ENCODE measurements at regions not wholly inside any gene's neighbourhood (a gene's known extent, or its start where the extent isn't known, plus 50 kb on each side); places are given as distances from the start of the nearest gene placed in this dataset.

GRCh38 chr13:47256618-47257017 is 359.8 kb upstream of the HTR2A start:
- DNase-seq (ENCODE audit: low spot score) (no peak), ATAC-seq (ENCODE audit: low read depth) (peak; percentile 90)
- H3K9me3 ChIP-seq (ENCODE audit: severe bottlenecking), result no peaks in the 10 kb centered on the region
- no peaks in the 10 kb centered on the region for H3K36me3 ChIP-seq (ENCODE audit: low read depth)
- H3K27ac ChIP-seq (ENCODE audit: poor library complexity, severe bottlenecking), result no peak overlapping the region
- H3K4me3 ChIP-seq (ENCODE audit: severe bottlenecking), result no peak overlapping the region
- TF ChIP-seq CTCF (IDR thresholded peaks at IDR 0.05; ENCODE audit: poor library complexity, severe bottlenecking), result no peak
- H3K27me3 ChIP-seq (ENCODE audit: insufficient read depth, poor library complexity, severe bottlenecking), result no peaks in the 10 kb centered on the region
- H3K4me1 ChIP-seq (ENCODE audit: insufficient read depth, poor library complexity, severe bottlenecking), result peaks cover 6% of the 10 kb centered on the region

DNA sequence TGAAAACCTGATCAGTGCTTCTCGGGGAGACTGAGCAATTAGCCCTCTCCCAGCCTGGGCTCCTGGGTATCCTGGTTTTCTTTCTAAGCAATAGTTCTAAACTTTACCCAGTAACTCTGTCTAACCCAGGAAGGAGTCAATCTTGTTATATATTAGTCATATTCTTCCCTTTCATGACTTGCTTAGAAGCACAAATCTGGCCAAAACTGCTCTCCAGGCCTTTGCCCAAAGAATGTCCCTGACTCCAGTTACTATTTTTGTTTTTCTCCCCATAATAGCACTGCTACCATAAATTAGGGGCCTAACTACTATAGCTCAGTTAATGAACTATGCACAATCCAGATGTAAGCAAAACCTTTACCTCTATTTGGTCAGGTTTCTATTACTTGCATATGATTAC is 355.8 kb upstream of the HTR2A start:
- DNase-seq (ENCODE audit: low spot score) (no peak), ATAC-seq (ENCODE audit: low read depth) (no peak)
- no peaks in the 10 kb centered on the region for H3K9me3 ChIP-seq (ENCODE audit: severe bottlenecking)
- no peak overlapping the region for H3K27ac ChIP-seq (ENCODE audit: poor library complexity, severe bottlenecking)
- H3K4me3 ChIP-seq (ENCODE audit: severe bottlenecking), result no peak overlapping the region
- no peaks in the 10 kb centered on the region for H3K27me3 ChIP-seq (ENCODE audit: insufficient read depth, poor library complexity, severe bottlenecking)
- no peaks in the 10 kb centered on the region for H3K36me3 ChIP-seq (ENCODE audit: low read depth)
- no peak for TF ChIP-seq CTCF (IDR thresholded peaks at IDR 0.05; ENCODE audit: poor library complexity, severe bottlenecking)
- H3K4me1 ChIP-seq (ENCODE audit: insufficient read depth, poor library complexity, severe bottlenecking), result peaks cover 6% of the 10 kb centered on the region

GRCh38 chr13:47251771-47252170 is 354.9 kb upstream of the HTR2A start:
- ATAC-seq (ENCODE audit: low read depth), result no peak
- no peak for DNase-seq (ENCODE audit: low spot score)
- no peaks in the 10 kb centered on the region for H3K36me3 ChIP-seq (ENCODE audit: low read depth)

GRCh38 chr13:47250146-47250545 is 353.3 kb upstream of the HTR2A start:
- no peaks in the 10 kb centered on the region for H3K4me1 ChIP-seq (ENCODE audit: insufficient read depth, poor library complexity, severe bottlenecking)
- no peak for ATAC-seq (ENCODE audit: low read depth)
- H3K27ac ChIP-seq (ENCODE audit: poor library complexity, severe bottlenecking), result no peak overlapping the region
- H3K36me3 ChIP-seq (ENCODE audit: low read depth), result no peaks in the 10 kb centered on the region
- no peaks in the 10 kb centered on the region for H3K9me3 ChIP-seq (ENCODE audit: severe bottlenecking)
- H3K27me3 ChIP-seq (ENCODE audit: insufficient read depth, poor library complexity, severe bottlenecking), result no peaks in the 10 kb centered on the region
- H3K4me3 ChIP-seq (ENCODE audit: severe bottlenecking), result no peak overlapping the region
- no peak for TF ChIP-seq CTCF (IDR thresholded peaks at IDR 0.05; ENCODE audit: poor library complexity, severe bottlenecking)
- no peak for DNase-seq (ENCODE audit: low spot score)

More at GRCh38 chr13:47251771-47252170, 354.9 kb upstream of the HTR2A start:
- no peaks in the 10 kb centered on the region for H3K27me3 ChIP-seq (ENCODE audit: insufficient read depth, poor library complexity, severe bottlenecking)
- no peak overlapping the region for H3K27ac ChIP-seq (ENCODE audit: poor library complexity, severe bottlenecking)
- H3K4me3 ChIP-seq (ENCODE audit: severe bottlenecking), result no peak overlapping the region
- H3K4me1 ChIP-seq (ENCODE audit: insufficient read depth, poor library complexity, severe bottlenecking), result peaks cover 4% of the 10 kb centered on the region
- H3K9me3 ChIP-seq (ENCODE audit: severe bottlenecking), result no peaks in the 10 kb centered on the region
- no peak for TF ChIP-seq CTCF (IDR thresholded peaks at IDR 0.05; ENCODE audit: poor library complexity, severe bottlenecking)

GRCh38 chr13:47249266-47249665 is 352.4 kb upstream of the HTR2A start:
- H3K36me3 ChIP-seq (ENCODE audit: low read depth), result no peaks in the 10 kb centered on the region
- H3K4me3 ChIP-seq (ENCODE audit: severe bottlenecking), result no peak overlapping the region
- no peaks in the 10 kb centered on the region for H3K4me1 ChIP-seq (ENCODE audit: insufficient read depth, poor library complexity, severe bottlenecking)
- DNase-seq (ENCODE audit: low spot score), result no peak
- TF ChIP-seq CTCF (IDR thresholded peaks at IDR 0.05; ENCODE audit: poor library complexity, severe bottlenecking), result no peak
- no peak for ATAC-seq (ENCODE audit: low read depth)
- H3K9me3 ChIP-seq (ENCODE audit: severe bottlenecking), result no peaks in the 10 kb centered on the region
- no peak overlapping the region for H3K27ac ChIP-seq (ENCODE audit: poor library complexity, severe bottlenecking)
- H3K27me3 ChIP-seq (ENCODE audit: insufficient read depth, poor library complexity, severe bottlenecking), result no peaks in the 10 kb centered on the region

Data from RWPE2 (cell line).